Suprapubic skin (tissue), 4 donors: ENCODE measurements at regions not wholly inside any gene's neighbourhood (a gene's known extent, or its start where the extent isn't known, plus 50 kb on each side); places are given as distances from the start of the nearest gene placed in this dataset.

Experiments
- CTCF ChIP-seq, 2 donors: fragments of 200-600 bp in 1 of 2; fragments of 450-650 bp in 1 of 2; sonication (generic) in 1 of 2; IDR thresholded peaks; one replicate each; pipeline ENCODE4 v1.5.1; 2016 to 2019; ENCODE audit warnings: antibody characterized with exemption in 2 of 2, mild to moderate bottlenecking in 1 of 2, moderate library complexity in 1 of 2
- EP300 ChIP-seq: sonication (generic); formaldehyde crosslinking; IDR thresholded peaks from one replicate; pipeline ENCODE4 v1.6.1; 2017; ENCODE audit warnings: antibody characterized with exemption
- POLR2AphosphoS5 ChIP-seq, 3 donors: sonication (generic); formaldehyde crosslinking; IDR thresholded peaks; one replicate each; pipeline ENCODE4 v1.6.1; 2017; ENCODE audit warnings: antibody characterized with exemption in 3 of 3

GRCh38 chr2:4499316-4500030 is 796.1 kb downstream of the DCDC2C start:
- TF ChIP-seq EP300 (no peak), POLR2AphosphoS5 (IDR thresholded peaks at IDR 0.05) (no peak), CTCF (IDR thresholded peaks at IDR 0.05) (no peak)
